Brain microvascular endothelial cell (primary cell): ENCODE measurements at regions not wholly inside any gene's neighbourhood (a gene's known extent, or its start where the extent isn't known, plus 50 kb on each side); places are given as distances from the start of the nearest gene placed in this dataset.

ENCODE experiments used
- DNase-seq: peaks from one replicate; pipeline ENCODE4 v3.0.0-alpha.2; 2020
- H3K27ac ChIP-seq: fragments of 250-450 bp; sonication (Bioruptor Pico); 2 replicates; pipeline ENCODE4 v1.5.1; 2020; ENCODE audit warnings: mild to moderate bottlenecking, moderate library complexity
- H3K27me3 ChIP-seq: fragments of 250-450 bp; sonication (Bioruptor Pico); replicated peaks from 2 replicates; pipeline ENCODE4 v1.5.1; 2020; ENCODE audit warnings: mild to moderate bottlenecking
- H3K36me3 ChIP-seq: fragments of 250-450 bp; sonication (Bioruptor Pico); replicated peaks from 2 replicates; pipeline ENCODE4 v1.5.1; 2020; ENCODE audit warnings: mild to moderate bottlenecking
- H3K4me3 ChIP-seq: 2 replicates; pipeline ENCODE4 v1.5.1; 2011; ENCODE audit warnings: low read depth, mild to moderate bottlenecking, control low read depth, low read length, moderate library complexity
- CTCF ChIP-seq: IDR thresholded peaks from 2 replicates; pipeline ENCODE4 v1.5.1; 2011; ENCODE audit warnings: low read depth, mild to moderate bottlenecking, moderate library complexity, low read length, control low read depth, inconsistent platforms; ENCODE audit errors: missing control alignments
- in situ Hi-C: cut with HindIII; loops from 2 replicates; pipeline ENCODE4 v1.10.0; 2017; ENCODE audit warnings: low sequenced_read_pairs, low pct_ligation_motif_present

- no peak overlapping the region for H3K27ac ChIP-seq
- H3K36me3 ChIP-seq = no peaks in the 10 kb centered on the region
- no peak overlapping the region for H3K4me3 ChIP-seq
- in situ Hi-C loops = no loop called here
- no peak for TF ChIP-seq CTCF
- DNase-seq = no peak
- H3K27me3 ChIP-seq = no peaks in the 10 kb centered on the region
Measured at GRCh38 chr9:7979611-7980010, 180.0 kb upstream of the DMAC1 start.

GRCh38 chr9:7977586-7977985 lies 178.0 kb upstream of the DMAC1 start:
- H3K27ac ChIP-seq = no peak overlapping the region
- H3K4me3 ChIP-seq = no peak overlapping the region
- H3K36me3 ChIP-seq = no peaks in the 10 kb centered on the region
- no peak for DNase-seq
- TF ChIP-seq CTCF = no peak
- H3K27me3 ChIP-seq = no peaks in the 10 kb centered on the region
- in situ Hi-C loops = no loop called here

GRCh38 chr9:7976856-7977255 lies 177.3 kb upstream of the DMAC1 start:
- Histone ChIP-seq H3K36me3 (no peaks in the 10 kb centered on the region), H3K27me3 (no peaks in the 10 kb centered on the region), H3K4me3 (no peak overlapping the region), H3K27ac (no peak overlapping the region)
- in situ Hi-C loops = no loop called here
- DNase-seq = no peak
- no peak for TF ChIP-seq CTCF

GRCh38 chr9:7976167-7976755 lies 176.7 kb upstream of the DMAC1 start:
- no peak overlapping the region for H3K4me3 ChIP-seq

GRCh38 chr9:7975336-7975735 lies 175.8 kb upstream of the DMAC1 start:
- H3K4me3 ChIP-seq = no peak overlapping the region
- TF ChIP-seq CTCF = no peak
- in situ Hi-C loops = no loop called here
- H3K36me3 ChIP-seq = no peaks in the 10 kb centered on the region
- no peaks in the 10 kb centered on the region for H3K27me3 ChIP-seq
- H3K27ac ChIP-seq = no peak overlapping the region
- DNase-seq = no peak

More at GRCh38 chr9:7976167-7976755, 176.7 kb upstream of the DMAC1 start:
- in situ Hi-C loops = no loop called here
- TF ChIP-seq CTCF = no peak
- Histone ChIP-seq H3K36me3 (no peaks in the 10 kb centered on the region), H3K27me3 (no peaks in the 10 kb centered on the region), H3K27ac (no peak overlapping the region)
- DNase-seq = no peak

GRCh38 chr9:7974335-7974960 lies 174.9 kb upstream of the DMAC1 start:
- TF ChIP-seq CTCF = no peak
- in situ Hi-C loops = no loop called here
- no peak overlapping the region for H3K4me3 ChIP-seq
- no peak overlapping the region for H3K27ac ChIP-seq
- no peaks in the 10 kb centered on the region for H3K36me3 ChIP-seq
- no peaks in the 10 kb centered on the region for H3K27me3 ChIP-seq
- no peak for DNase-seq
